Upper lobe of left lung (tissue), 6 donors: ENCODE measurements at regions not wholly inside any gene's neighbourhood (a gene's known extent, or its start where the extent isn't known, plus 50 kb on each side); places are given as distances from the start of the nearest gene placed in this dataset.
A peak's percentile ranks its signal among the peaks of the same experiment; 100 is the strongest.

ENCODE experiments used
- ATAC-seq, 2 donors: fragments of 200-7000 bp; cut with Tn5 transposase; one replicate each; pipeline ENCODE4 v1.9.1; 2022; ENCODE audit warnings: mild to moderate bottlenecking in 2 of 2, moderate library complexity in 2 of 2; ENCODE audit not compliant: low FRiP score in 2 of 2
- DNase-seq, 2 donors: peaks; one replicate each; pipeline ENCODE4 v3.0.0-alpha.2; 2019 to 2020
- H3K27ac ChIP-seq, 4 donors: fragments of 200-600 bp; sonication (generic); one replicate each; pipeline ENCODE4 v1.5.1; 2016 to 2019
- H3K27me3 ChIP-seq, 4 donors: fragments of 200-600 bp; sonication (generic); one replicate each; pipeline ENCODE4 v1.5.1; 2017 to 2019
- H3K36me3 ChIP-seq, 4 donors: fragments of 200-600 bp; sonication (generic); one replicate each; pipeline ENCODE4 v1.5.1; 2016 to 2019
- H3K4me1 ChIP-seq, 4 donors: fragments of 200-600 bp; sonication (generic); one replicate each; pipeline ENCODE4 v1.5.1; 2018 to 2019
- H3K4me3 ChIP-seq, 4 donors: fragments of 200-600 bp; sonication (generic); one replicate each; pipeline ENCODE4 v1.5.1; 2017 to 2019; ENCODE audit warnings: mild to moderate bottlenecking in 2 of 4, moderate library complexity in 1 of 4
- H3K9me3 ChIP-seq, 4 donors: fragments of 200-600 bp; sonication (generic); one replicate each; pipeline ENCODE4 v1.5.1; 2018 to 2019
- EP300 ChIP-seq, 4 donors: sonication (generic); formaldehyde crosslinking; IDR thresholded peaks; one replicate each; pipeline ENCODE4 v1.5.1; 2017; ENCODE audit warnings: antibody characterized with exemption in 4 of 4, control low read depth in 2 of 4
- POLR2A ChIP-seq, 4 donors: fragments of 450-650 bp; IDR thresholded peaks; one replicate each; pipeline ENCODE4 v1.5.1; 2016 to 2017; ENCODE audit warnings: antibody characterized with exemption in 4 of 4, mild to moderate bottlenecking in 2 of 4
- POLR2AphosphoS5 ChIP-seq, 2 donors: sonication (generic); formaldehyde crosslinking; IDR thresholded peaks; one replicate each; pipeline ENCODE4 v1.5.1; 2017; ENCODE audit warnings: antibody characterized with exemption in 2 of 2
- WGBS, 2 donors: methylation state at CpG; one replicate each; pipeline ENCODE4 v1.1.5; 2017 to 2018; 5-methylcytosine and 5-hydroxymethylcytosine counted together
- TF ChIP-seq, protein P1 (sequence below), 6 experiments: fragments of 450-650 bp in 4 of 6; fragments of 200-600 bp in 2 of 6; sonication (generic) in 2 of 6; IDR thresholded peaks; one replicate each; pipeline ENCODE4 v1.5.1; 2016 to 2019; ENCODE audit warnings: antibody characterized with exemption in 6 of 6
- donor health status: DM: no; HTN: no; CAD: no; lungs with moderate emphysema.
- donor health status: DM: no; HTN: yes; CAD: no; lungs with severe emphysema.

DNA sequence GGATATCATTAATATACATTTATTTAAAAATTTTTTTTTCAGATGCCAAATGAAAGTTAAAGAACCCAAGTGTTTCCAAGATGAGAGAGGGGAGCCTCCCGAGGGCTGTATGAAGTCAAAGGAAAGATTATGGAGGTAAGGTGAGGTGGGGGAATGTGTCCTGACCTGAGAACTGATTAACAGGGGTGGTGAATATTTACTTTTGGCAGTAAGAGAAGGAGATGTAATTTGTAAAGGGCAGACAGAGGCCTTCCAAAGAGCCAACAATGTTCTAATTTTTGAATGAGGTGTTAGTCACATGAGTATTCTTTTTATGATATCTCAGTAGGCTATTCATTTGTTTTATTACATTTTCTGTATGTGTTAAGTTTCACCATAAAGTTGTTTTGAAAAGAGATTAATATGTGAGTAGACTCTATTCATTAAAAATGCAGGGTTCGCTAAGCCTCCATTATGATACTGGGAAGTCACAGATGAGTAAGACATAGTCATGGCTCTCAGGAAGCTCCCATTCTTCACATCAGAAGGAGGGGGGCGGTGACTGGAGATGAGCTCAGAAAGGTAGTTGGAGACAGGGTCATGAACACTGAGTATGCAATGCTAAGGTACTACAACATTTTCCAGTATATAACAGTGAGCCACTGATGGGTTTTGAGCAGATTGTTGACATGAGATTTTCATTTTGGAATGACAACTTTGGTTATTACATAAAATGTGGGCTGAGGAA is 62.4 kb upstream of the TNFSF18 start:
- no peak for DNase-seq
- H3K36me3 ChIP-seq = no peaks in the 10 kb centered on the region
- no peak for ATAC-seq
- H3K27ac ChIP-seq = no peak overlapping the region
- no peak overlapping the region for H3K4me3 ChIP-seq
- H3K4me1 ChIP-seq = peaks cover 0 to 3% (median 0%) of the 10 kb centered on the region in 4 donors
- H3K9me3 ChIP-seq = peaks cover 0 to 3% (median under 1%) of the 10 kb centered on the region in 4 donors
- TF ChIP-seq POLR2AphosphoS5 (IDR thresholded peaks at IDR 0.05) = no peak
- TF ChIP-seq EP300 (IDR thresholded peaks at IDR 0.05) = no peak
- TF ChIP-seq, protein P1, sequence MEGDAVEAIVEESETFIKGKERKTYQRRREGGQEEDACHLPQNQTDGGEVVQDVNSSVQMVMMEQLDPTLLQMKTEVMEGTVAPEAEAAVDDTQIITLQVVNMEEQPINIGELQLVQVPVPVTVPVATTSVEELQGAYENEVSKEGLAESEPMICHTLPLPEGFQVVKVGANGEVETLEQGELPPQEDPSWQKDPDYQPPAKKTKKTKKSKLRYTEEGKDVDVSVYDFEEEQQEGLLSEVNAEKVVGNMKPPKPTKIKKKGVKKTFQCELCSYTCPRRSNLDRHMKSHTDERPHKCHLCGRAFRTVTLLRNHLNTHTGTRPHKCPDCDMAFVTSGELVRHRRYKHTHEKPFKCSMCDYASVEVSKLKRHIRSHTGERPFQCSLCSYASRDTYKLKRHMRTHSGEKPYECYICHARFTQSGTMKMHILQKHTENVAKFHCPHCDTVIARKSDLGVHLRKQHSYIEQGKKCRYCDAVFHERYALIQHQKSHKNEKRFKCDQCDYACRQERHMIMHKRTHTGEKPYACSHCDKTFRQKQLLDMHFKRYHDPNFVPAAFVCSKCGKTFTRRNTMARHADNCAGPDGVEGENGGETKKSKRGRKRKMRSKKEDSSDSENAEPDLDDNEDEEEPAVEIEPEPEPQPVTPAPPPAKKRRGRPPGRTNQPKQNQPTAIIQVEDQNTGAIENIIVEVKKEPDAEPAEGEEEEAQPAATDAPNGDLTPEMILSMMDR (IDR thresholded peaks at IDR 0.05) = no peak
- no peak for TF ChIP-seq POLR2A (IDR thresholded peaks at IDR 0.05)
- no peaks in the 10 kb centered on the region for H3K27me3 ChIP-seq
- 88 to 92% methylated on average over 3 of the region's 3 CpGs for WGBS, 2 donors

DNA sequence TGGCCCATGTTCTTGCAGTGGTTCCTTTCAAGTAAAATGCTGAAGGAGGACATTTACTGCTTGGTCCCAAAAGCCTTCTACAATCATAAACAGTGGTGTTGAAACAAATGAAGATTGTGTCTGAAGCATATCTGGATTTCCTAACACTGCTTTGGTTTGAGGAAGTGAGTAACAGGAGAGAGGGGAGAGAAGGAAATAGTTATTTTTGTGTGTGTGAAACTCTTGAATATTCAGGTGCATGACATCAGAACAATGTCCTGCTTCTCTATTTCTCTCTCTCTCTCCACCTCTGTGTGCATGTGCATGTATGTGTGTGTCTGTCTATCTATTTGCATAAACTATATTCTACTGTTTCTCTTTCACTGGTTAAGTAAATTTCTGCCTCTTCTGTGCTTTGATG is 61.4 kb upstream of the TNFSF18 start:
- ATAC-seq (peak in 1 of 2 donors; percentile 61), DNase-seq (no peak)
- no peaks in the 10 kb centered on the region for H3K36me3 ChIP-seq
- no peaks in the 10 kb centered on the region for H3K27me3 ChIP-seq
- H3K4me1 ChIP-seq = peaks cover 0 to 3% (median 0%) of the 10 kb centered on the region in 4 donors
- peak in 1 of 4 donors; percentile 46 for TF ChIP-seq EP300 (IDR thresholded peaks at IDR 0.05)
- TF ChIP-seq, protein P1 (IDR thresholded peaks at IDR 0.05) = no peak
- H3K9me3 ChIP-seq = peaks cover 0 to 7% (median 3%) of the 10 kb centered on the region in 4 donors
- H3K4me3 ChIP-seq = no peak overlapping the region
- no peak overlapping the region for H3K27ac ChIP-seq

DNA sequence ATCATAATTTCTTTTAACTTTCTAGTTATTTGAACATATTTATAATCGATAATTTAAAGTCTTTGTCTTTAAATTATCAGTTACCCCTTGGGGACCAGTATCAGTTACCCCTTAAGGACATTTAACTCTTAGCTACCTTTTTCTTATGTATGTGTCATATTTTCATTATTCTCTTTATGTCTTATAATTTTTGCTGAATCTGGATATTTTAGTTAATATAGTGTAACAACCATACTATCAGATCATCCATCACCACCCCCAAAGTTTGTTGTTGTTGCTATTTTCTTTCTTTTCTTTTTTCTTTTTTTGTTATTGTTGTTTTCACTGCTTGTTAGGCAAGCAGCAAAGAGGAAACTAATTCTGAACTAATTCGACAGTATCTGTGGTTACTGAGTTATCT is 57.0 kb upstream of the TNFSF18 start:
- ATAC-seq (no peak), DNase-seq (no peak)
- Histone ChIP-seq H3K27ac (no peak overlapping the region), H3K36me3 (no peaks in the 10 kb centered on the region), H3K27me3 (no peaks in the 10 kb centered on the region), H3K9me3 (peaks cover 12 to 19% (median 15%) of the 10 kb centered on the region in 4 donors), H3K4me3 (no peak overlapping the region), H3K4me1 (peaks cover 0 to 3% (median 0%) of the 10 kb centered on the region in 4 donors)
- 93 to 98% methylated on average over 2 of the region's 2 CpGs for WGBS, 2 donors
- TF ChIP-seq EP300 (IDR thresholded peaks at IDR 0.05) = no peak
- no peak for TF ChIP-seq POLR2A (IDR thresholded peaks at IDR 0.05)
- no peak for TF ChIP-seq POLR2AphosphoS5 (IDR thresholded peaks at IDR 0.05)
- TF ChIP-seq, protein P1 (IDR thresholded peaks at IDR 0.05) = no peak

DNA sequence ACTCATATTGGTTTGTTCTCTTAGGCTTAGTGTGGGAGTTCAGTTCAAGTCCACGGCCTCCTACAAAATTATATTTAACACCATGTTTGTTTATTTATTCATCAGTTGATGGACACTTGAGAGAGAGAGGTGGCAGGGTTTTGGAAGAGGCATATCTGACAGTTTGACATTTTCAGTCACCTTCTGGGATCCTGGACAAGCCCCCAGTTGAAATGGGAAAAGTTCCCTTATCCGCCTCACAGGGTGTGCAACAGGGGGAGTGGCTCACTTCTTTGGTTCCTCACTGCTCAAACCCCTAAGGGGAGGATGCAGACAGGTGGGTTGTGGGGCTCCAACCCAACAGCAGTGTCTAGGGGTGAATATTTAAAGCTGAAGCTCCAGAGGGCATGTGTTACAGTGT is 52.3 kb upstream of the TNFSF18 start:
- H3K4me1 ChIP-seq = no peaks in the 10 kb centered on the region
- ATAC-seq = no peak
- TF ChIP-seq POLR2AphosphoS5 (IDR thresholded peaks at IDR 0.05) (no peak), EP300 (IDR thresholded peaks at IDR 0.05) (no peak), POLR2A (IDR thresholded peaks at IDR 0.05) (no peak)
- TF ChIP-seq, protein P1 (IDR thresholded peaks at IDR 0.05) = no peak
- no peak for DNase-seq
- H3K27ac ChIP-seq = no peak overlapping the region
- no peaks in the 10 kb centered on the region for H3K27me3 ChIP-seq
- 97 to 98% methylated on average over 2 of the region's 2 CpGs for WGBS, 2 donors
- H3K9me3 ChIP-seq = peaks cover 13 to 16% (median 14%) of the 10 kb centered on the region in 4 donors
- H3K36me3 ChIP-seq = no peaks in the 10 kb centered on the region
- no peak overlapping the region for H3K4me3 ChIP-seq

DNA sequence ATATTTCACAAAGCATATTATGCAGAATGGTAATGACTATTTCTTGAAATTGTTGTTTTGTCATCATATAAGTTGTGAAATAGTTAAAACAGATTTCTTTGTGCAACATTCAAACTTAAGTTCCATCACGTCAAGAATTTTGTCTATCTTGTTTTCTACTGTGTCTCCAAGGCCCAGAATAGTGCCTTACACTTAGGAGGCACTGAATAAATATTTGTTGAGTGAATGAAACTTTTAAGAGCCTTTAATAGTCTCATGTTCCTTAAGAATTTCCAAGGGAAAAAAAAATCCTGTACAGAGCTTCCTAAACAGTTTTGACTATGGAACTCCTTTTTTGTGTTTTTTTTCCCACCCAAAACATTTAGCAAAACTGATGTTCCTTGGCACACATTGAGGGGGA is 50.8 kb upstream of the TNFSF18 start:
- DNase-seq (no peak), ATAC-seq (no peak)
- Histone ChIP-seq H3K36me3 (no peaks in the 10 kb centered on the region), H3K27ac (no peak overlapping the region), H3K9me3 (peaks cover 11 to 13% (median 13%) of the 10 kb centered on the region in 4 donors), H3K4me3 (no peak overlapping the region), H3K27me3 (no peaks in the 10 kb centered on the region), H3K4me1 (no peaks in the 10 kb centered on the region)
- TF ChIP-seq EP300 (IDR thresholded peaks at IDR 0.05) (no peak), POLR2AphosphoS5 (IDR thresholded peaks at IDR 0.05) (no peak), POLR2A (IDR thresholded peaks at IDR 0.05) (no peak)
- TF ChIP-seq, protein P1 (IDR thresholded peaks at IDR 0.05) = no peak
- 45 to 52% methylated on average over 1 of the region's 1 CpG for WGBS, 2 donors
